ENCODE measurements at regions not wholly inside any gene's neighbourhood (a gene's known extent, or its start where the extent isn't known, plus 50 kb on each side); places are given as distances from the start of the nearest gene placed in this dataset.

- Histone ChIP-seq H3K9me3 (ENCODE audit: control insufficient read depth, insufficient read depth, low read depth, low read length) (no peaks in the 10 kb centered on the region), H3K27ac (ENCODE audit: extremely low read depth, low read depth, low read length) (no peak overlapping the region), H3K4me1 (ENCODE audit: control insufficient read depth, insufficient read depth, low read length) (no peaks in the 10 kb centered on the region), H3K36me3 (ENCODE audit: control insufficient read depth in 2 of 2, insufficient read depth in 1 of 2, low read length in 2 of 2) (no peaks in the 10 kb centered on the region), H3K4me3 (ENCODE audit: low read depth, low read length) (no peak overlapping the region)
- ChIA-PET POLR2A (no interaction called here), CTCF (no interaction called here)
- TF ChIP-seq ZNF555 (tag by site-specific recombination; conservative IDR thresholded peaks at IDR 0.05) (no peak), TSHZ1 (tag by site-specific recombination; IDR thresholded peaks at IDR 0.05; ENCODE audit: borderline replicate concordance) (no peak), ZNF211 (tag by site-specific recombination; IDR thresholded peaks at IDR 0.05; ENCODE audit: low read depth) (no peak), ZNF76 (tag by site-specific recombination; IDR thresholded peaks at IDR 0.05; ENCODE audit: borderline replicate concordance, low read depth) (no peak), ZNF510 (tag by site-specific recombination; IDR thresholded peaks at IDR 0.05; ENCODE audit: insufficient replicate concordance) (no peak), ZNF621 (tag by site-specific recombination; IDR thresholded peaks at IDR 0.05) (no peak), KLF1 (tag by site-specific recombination; IDR thresholded peaks at IDR 0.05) (no peak), ZNF521 (tag by site-specific recombination; IDR thresholded peaks at IDR 0.05) (no peak), OSR2 (tag by site-specific recombination; IDR thresholded peaks at IDR 0.05) (no peak), ELK4 (IDR thresholded peaks at IDR 0.05; ENCODE audit: borderline replicate concordance, low read depth, low read length) (no peak), ZNF274 (IDR thresholded peaks at IDR 0.05; ENCODE audit: low read length) (no peak), ZNF274 (tag by site-specific recombination; IDR thresholded peaks at IDR 0.05; ENCODE audit: borderline replicate concordance) (no peak), WT1 (tag by site-specific recombination; IDR thresholded peaks at IDR 0.05) (no peak), ZBTB20 (tag by site-specific recombination; IDR thresholded peaks at IDR 0.05) (no peak), ZNF529 (tag by site-specific recombination; IDR thresholded peaks at IDR 0.05; ENCODE audit: insufficient replicate concordance) (no peak), TCF7L2 (IDR thresholded peaks at IDR 0.05; ENCODE audit: borderline replicate concordance, low read depth, low read length) (no peak), ZEB2 (tag by site-specific recombination; IDR thresholded peaks at IDR 0.05) (no peak), ZNF654 (tag by site-specific recombination; IDR thresholded peaks at IDR 0.05; ENCODE audit: low read depth) (no peak), ZNF16 (tag by site-specific recombination; IDR thresholded peaks at IDR 0.05; ENCODE audit: low read depth) (no peak)
Observed at GRCh38 chr1:166368030-166368429, 201.2 kb upstream of the FAM78B start.

DNA sequence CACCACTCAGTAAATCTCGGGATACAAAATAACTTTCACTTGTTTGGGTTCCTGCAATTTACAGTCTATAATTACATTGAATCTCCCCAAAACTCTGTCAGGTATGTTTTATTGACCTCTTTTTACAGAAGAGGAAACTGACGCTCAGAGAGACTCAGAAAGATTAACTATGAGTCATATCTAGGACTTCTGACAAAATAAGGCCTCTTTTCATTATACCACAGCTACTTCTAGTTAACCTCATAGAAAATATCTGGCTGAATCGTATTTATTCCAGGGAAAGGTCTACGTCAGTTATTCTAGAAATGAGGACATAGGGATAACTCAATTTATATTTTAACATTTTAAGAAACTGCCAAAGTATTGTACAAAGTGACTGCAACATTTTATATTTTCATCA, 211.1 kb upstream of the FAM78B start:
- ChIA-PET CTCF (no interaction called here), POLR2A (no interaction called here)
- H3K4me1 ChIP-seq (ENCODE audit: control insufficient read depth, insufficient read depth, low read length): no peaks in the 10 kb centered on the region
- no peaks in the 10 kb centered on the region for H3K36me3 ChIP-seq (ENCODE audit: control insufficient read depth in 2 of 2, insufficient read depth in 1 of 2, low read length in 2 of 2)
- H3K4me3 ChIP-seq (ENCODE audit: low read depth, low read length): no peak overlapping the region
- no peaks in the 10 kb centered on the region for H3K9me3 ChIP-seq (ENCODE audit: control insufficient read depth, insufficient read depth, low read depth, low read length)
- TF ChIP-seq ZNF311 (tag by site-specific recombination; IDR thresholded peaks at IDR 0.05; ENCODE audit: borderline replicate concordance): no peak
- no peak for TF ChIP-seq ZSCAN30 (tag by site-specific recombination; IDR thresholded peaks at IDR 0.05)
- TF ChIP-seq, protein P1, sequence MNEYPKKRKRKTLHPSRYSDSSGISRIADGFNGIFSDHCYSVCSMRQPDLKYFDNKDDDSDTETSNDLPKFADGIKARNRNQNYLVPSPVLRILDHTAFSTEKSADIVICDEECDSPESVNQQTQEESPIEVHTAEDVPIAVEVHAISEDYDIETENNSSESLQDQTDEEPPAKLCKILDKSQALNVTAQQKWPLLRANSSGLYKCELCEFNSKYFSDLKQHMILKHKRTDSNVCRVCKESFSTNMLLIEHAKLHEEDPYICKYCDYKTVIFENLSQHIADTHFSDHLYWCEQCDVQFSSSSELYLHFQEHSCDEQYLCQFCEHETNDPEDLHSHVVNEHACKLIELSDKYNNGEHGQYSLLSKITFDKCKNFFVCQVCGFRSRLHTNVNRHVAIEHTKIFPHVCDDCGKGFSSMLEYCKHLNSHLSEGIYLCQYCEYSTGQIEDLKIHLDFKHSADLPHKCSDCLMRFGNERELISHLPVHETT (tag by site-specific recombination; IDR thresholded peaks at IDR 0.05): no peak
- TF ChIP-seq ZNF341 (tag by site-specific recombination; IDR thresholded peaks at IDR 0.05; ENCODE audit: low read depth): no peak
- TF ChIP-seq KLF7 (tag by site-specific recombination; IDR thresholded peaks at IDR 0.05; ENCODE audit: borderline replicate concordance): no peak
- TF ChIP-seq, protein P2, sequence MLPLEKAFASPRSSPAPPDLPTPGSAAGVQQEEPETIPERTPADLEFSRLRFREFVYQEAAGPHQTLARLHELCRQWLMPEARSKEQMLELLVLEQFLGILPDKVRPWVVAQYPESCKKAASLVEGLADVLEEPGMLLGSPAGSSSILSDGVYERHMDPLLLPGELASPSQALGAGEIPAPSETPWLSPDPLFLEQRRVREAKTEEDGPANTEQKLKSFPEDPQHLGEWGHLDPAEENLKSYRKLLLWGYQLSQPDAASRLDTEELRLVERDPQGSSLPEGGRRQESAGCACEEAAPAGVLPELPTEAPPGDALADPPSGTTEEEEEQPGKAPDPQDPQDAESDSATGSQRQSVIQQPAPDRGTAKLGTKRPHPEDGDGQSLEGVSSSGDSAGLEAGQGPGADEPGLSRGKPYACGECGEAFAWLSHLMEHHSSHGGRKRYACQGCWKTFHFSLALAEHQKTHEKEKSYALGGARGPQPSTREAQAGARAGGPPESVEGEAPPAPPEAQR (tag by site-specific recombination; IDR thresholded peaks at IDR 0.05): no peak
- no peak for TF ChIP-seq ZNF621 (tag by site-specific recombination; IDR thresholded peaks at IDR 0.05)
- TF ChIP-seq TCF7L2 (IDR thresholded peaks at IDR 0.05; ENCODE audit: borderline replicate concordance, low read depth, low read length): no peak
- TF ChIP-seq, protein P3, sequence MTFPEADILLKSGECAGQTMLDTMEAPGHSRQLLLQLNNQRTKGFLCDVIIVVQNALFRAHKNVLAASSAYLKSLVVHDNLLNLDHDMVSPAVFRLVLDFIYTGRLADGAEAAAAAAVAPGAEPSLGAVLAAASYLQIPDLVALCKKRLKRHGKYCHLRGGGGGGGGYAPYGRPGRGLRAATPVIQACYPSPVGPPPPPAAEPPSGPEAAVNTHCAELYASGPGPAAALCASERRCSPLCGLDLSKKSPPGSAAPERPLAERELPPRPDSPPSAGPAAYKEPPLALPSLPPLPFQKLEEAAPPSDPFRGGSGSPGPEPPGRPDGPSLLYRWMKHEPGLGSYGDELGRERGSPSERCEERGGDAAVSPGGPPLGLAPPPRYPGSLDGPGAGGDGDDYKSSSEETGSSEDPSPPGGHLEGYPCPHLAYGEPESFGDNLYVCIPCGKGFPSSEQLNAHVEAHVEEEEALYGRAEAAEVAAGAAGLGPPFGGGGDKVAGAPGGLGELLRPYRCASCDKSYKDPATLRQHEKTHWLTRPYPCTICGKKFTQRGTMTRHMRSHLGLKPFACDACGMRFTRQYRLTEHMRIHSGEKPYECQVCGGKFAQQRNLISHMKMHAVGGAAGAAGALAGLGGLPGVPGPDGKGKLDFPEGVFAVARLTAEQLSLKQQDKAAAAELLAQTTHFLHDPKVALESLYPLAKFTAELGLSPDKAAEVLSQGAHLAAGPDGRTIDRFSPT (tag by site-specific recombination; IDR thresholded peaks at IDR 0.05): no peak
- no peak overlapping the region for H3K27ac ChIP-seq (ENCODE audit: extremely low read depth, low read depth, low read length)
